ENCODE measurements at regions not wholly inside any gene's neighbourhood (a gene's known extent, or its start where the extent isn't known, plus 50 kb on each side); places are given as distances from the start of the nearest gene placed in this dataset.
"Not testable (repeated sequence)": the region's sequence is repeated elsewhere in the genome, so short reads cannot be mapped to it uniquely, and the experiment has no call there.

- no peaks in the 10 kb centered on the region for H3K79me2 ChIP-seq (ENCODE audit: control insufficient read depth, insufficient read depth, low read length, unreplicated experiment)
- H3K36me3 ChIP-seq (ENCODE audit: insufficient read depth, low read length), result no peaks in the 10 kb centered on the region
- H3K4me3 ChIP-seq (ENCODE audit: low read depth, low read length), result no peak overlapping the region
- no peak overlapping the region for H2AFZ ChIP-seq (ENCODE audit: low read length, unreplicated experiment)
- H3K27me3 ChIP-seq (ENCODE audit: insufficient read depth, low read length), result no peaks in the 10 kb centered on the region; the same call in 1 of the 2 replicates
- H3K4me1 ChIP-seq (ENCODE audit: control insufficient read depth, insufficient read depth, low read length, unreplicated experiment), result no peaks in the 10 kb centered on the region
- H3K27ac ChIP-seq (ENCODE audit: low read depth, low read length), result no peak overlapping the region
Observed at GRCh38 chr4:181108237-181108636, 1135.0 kb upstream of the TENM3 start.

- no peak overlapping the region for H3K4me3 ChIP-seq (ENCODE audit: low read depth, low read length)
- H3K36me3 ChIP-seq (ENCODE audit: insufficient read depth, low read length), result no peaks in the 10 kb centered on the region
- H3K27me3 ChIP-seq (ENCODE audit: insufficient read depth, low read length), result peaks cover 12% of the 10 kb centered on the region
- no peaks in the 10 kb centered on the region for H3K4me1 ChIP-seq (ENCODE audit: control insufficient read depth, insufficient read depth, low read length, unreplicated experiment)
- H2AFZ ChIP-seq (ENCODE audit: low read length, unreplicated experiment), result no peak overlapping the region
- H3K27ac ChIP-seq (ENCODE audit: low read depth, low read length), result no peak overlapping the region
- no peaks in the 10 kb centered on the region for H3K79me2 ChIP-seq (ENCODE audit: control insufficient read depth, insufficient read depth, low read length, unreplicated experiment)
Observed at GRCh38 chr4:181119186-181119585, 1124.0 kb upstream of the TENM3 start.

- Histone ChIP-seq H3K79me2 (ENCODE audit: control insufficient read depth, insufficient read depth, low read length, unreplicated experiment) (no peaks in the 10 kb centered on the region), H3K27ac (ENCODE audit: low read depth, low read length) (no peak overlapping the region), H3K36me3 (ENCODE audit: insufficient read depth, low read length) (no peaks in the 10 kb centered on the region), H2AFZ (ENCODE audit: low read length, unreplicated experiment) (no peak overlapping the region), H3K27me3 (ENCODE audit: insufficient read depth, low read length) (peaks cover 18% of the 10 kb centered on the region), H3K4me1 (ENCODE audit: control insufficient read depth, insufficient read depth, low read length, unreplicated experiment) (no peaks in the 10 kb centered on the region), H3K4me3 (ENCODE audit: low read depth, low read length) (no peak overlapping the region)
Observed at GRCh38 chr4:181121733-181122132, 1121.5 kb upstream of the TENM3 start.

GRCh38 chr4:181127171-181127570 is 1116.0 kb upstream of the TENM3 start:
- peaks cover 31% of the 10 kb centered on the region for H3K27me3 ChIP-seq (ENCODE audit: insufficient read depth, low read length)
- H3K4me1 ChIP-seq (ENCODE audit: control insufficient read depth, insufficient read depth, low read length, unreplicated experiment), result no peaks in the 10 kb centered on the region
- no peak overlapping the region for H2AFZ ChIP-seq (ENCODE audit: low read length, unreplicated experiment)

GRCh38 chr4:181130317-181130716 is 1112.9 kb upstream of the TENM3 start:
- not testable (repeated sequence) for H3K4me1 ChIP-seq (ENCODE audit: control insufficient read depth, insufficient read depth, low read length, unreplicated experiment); H3K4me3 ChIP-seq (ENCODE audit: low read depth, low read length); H3K36me3 ChIP-seq (ENCODE audit: insufficient read depth, low read length); H3K79me2 ChIP-seq (ENCODE audit: control insufficient read depth, insufficient read depth, low read length, unreplicated experiment); H2AFZ ChIP-seq (ENCODE audit: low read length, unreplicated experiment); H3K27ac ChIP-seq (ENCODE audit: low read depth, low read length)
- H3K27me3 ChIP-seq (ENCODE audit: insufficient read depth, low read length), result peaks cover 37% of the 10 kb centered on the region

More at GRCh38 chr4:181127171-181127570, 1116.0 kb upstream of the TENM3 start:
- Histone ChIP-seq H3K36me3 (ENCODE audit: insufficient read depth, low read length) (no peaks in the 10 kb centered on the region), H3K79me2 (ENCODE audit: control insufficient read depth, insufficient read depth, low read length, unreplicated experiment) (no peaks in the 10 kb centered on the region), H3K4me3 (ENCODE audit: low read depth, low read length) (no peak overlapping the region), H3K27ac (ENCODE audit: low read depth, low read length) (no peak overlapping the region)

- Histone ChIP-seq H3K79me2 (ENCODE audit: control insufficient read depth, insufficient read depth, low read length, unreplicated experiment) (no peaks in the 10 kb centered on the region), H3K27ac (ENCODE audit: low read depth, low read length) (no peak overlapping the region), H2AFZ (ENCODE audit: low read length, unreplicated experiment) (no peak overlapping the region), H3K27me3 (ENCODE audit: insufficient read depth, low read length) (peaks cover 37% of the 10 kb centered on the region), H3K4me3 (ENCODE audit: low read depth, low read length) (no peak overlapping the region), H3K4me1 (ENCODE audit: control insufficient read depth, insufficient read depth, low read length, unreplicated experiment) (no peaks in the 10 kb centered on the region), H3K36me3 (ENCODE audit: insufficient read depth, low read length) (no peaks in the 10 kb centered on the region)
Observed at GRCh38 chr4:181137351-181137750, 1105.9 kb upstream of the TENM3 start.

GRCh38 chr4:181138116-181138515 is 1105.1 kb upstream of the TENM3 start:
- H3K27ac ChIP-seq (ENCODE audit: low read depth, low read length), result no peak overlapping the region
- H3K36me3 ChIP-seq (ENCODE audit: insufficient read depth, low read length), result no peaks in the 10 kb centered on the region
- peaks cover 29% of the 10 kb centered on the region for H3K27me3 ChIP-seq (ENCODE audit: insufficient read depth, low read length)
- H3K4me1 ChIP-seq (ENCODE audit: control insufficient read depth, insufficient read depth, low read length, unreplicated experiment), result no peaks in the 10 kb centered on the region
- H2AFZ ChIP-seq (ENCODE audit: low read length, unreplicated experiment), result no peak overlapping the region
- H3K79me2 ChIP-seq (ENCODE audit: control insufficient read depth, insufficient read depth, low read length, unreplicated experiment), result no peaks in the 10 kb centered on the region
- no peak overlapping the region for H3K4me3 ChIP-seq (ENCODE audit: low read depth, low read length)

GRCh38 chr4:181140037-181140603 is 1103.1 kb upstream of the TENM3 start:
- Histone ChIP-seq H3K79me2 (ENCODE audit: control insufficient read depth, insufficient read depth, low read length, unreplicated experiment) (no peaks in the 10 kb centered on the region), H3K27me3 (ENCODE audit: insufficient read depth, low read length) (peaks cover 25% of the 10 kb centered on the region; the same call in 1 of the 2 replicates), H3K36me3 (ENCODE audit: insufficient read depth, low read length) (no peaks in the 10 kb centered on the region), H3K4me1 (ENCODE audit: control insufficient read depth, insufficient read depth, low read length, unreplicated experiment) (no peaks in the 10 kb centered on the region), H3K4me3 (ENCODE audit: low read depth, low read length) (no peak overlapping the region), H3K27ac (ENCODE audit: low read depth, low read length) (no peak overlapping the region), H2AFZ (ENCODE audit: low read length, unreplicated experiment) (no peak overlapping the region)

GRCh38 chr4:181143250-181143854 is 1099.8 kb upstream of the TENM3 start:
- Histone ChIP-seq H3K4me3 (ENCODE audit: low read depth, low read length) (no peak overlapping the region), H3K36me3 (ENCODE audit: insufficient read depth, low read length) (no peaks in the 10 kb centered on the region), H3K27ac (ENCODE audit: low read depth, low read length) (no peak overlapping the region), H2AFZ (ENCODE audit: low read length, unreplicated experiment) (no peak overlapping the region), H3K79me2 (ENCODE audit: control insufficient read depth, insufficient read depth, low read length, unreplicated experiment) (no peaks in the 10 kb centered on the region), H3K4me1 (ENCODE audit: control insufficient read depth, insufficient read depth, low read length, unreplicated experiment) (no peaks in the 10 kb centered on the region), H3K27me3 (ENCODE audit: insufficient read depth, low read length) (peaks cover 26% of the 10 kb centered on the region; the same call in 1 of the 2 replicates)

GRCh38 chr4:181146051-181146450 is 1097.2 kb upstream of the TENM3 start:
- no peak overlapping the region for H3K27ac ChIP-seq (ENCODE audit: low read depth, low read length)
- H3K4me1 ChIP-seq (ENCODE audit: control insufficient read depth, insufficient read depth, low read length, unreplicated experiment), result no peaks in the 10 kb centered on the region
- peaks cover 21% of the 10 kb centered on the region; the same call in 1 of the 2 replicates for H3K27me3 ChIP-seq (ENCODE audit: insufficient read depth, low read length)
- no peaks in the 10 kb centered on the region for H3K36me3 ChIP-seq (ENCODE audit: insufficient read depth, low read length)
- H2AFZ ChIP-seq (ENCODE audit: low read length, unreplicated experiment), result no peak overlapping the region
- no peak overlapping the region for H3K4me3 ChIP-seq (ENCODE audit: low read depth, low read length)
- no peaks in the 10 kb centered on the region for H3K79me2 ChIP-seq (ENCODE audit: control insufficient read depth, insufficient read depth, low read length, unreplicated experiment)

GRCh38 chr4:181147416-181147951 is 1095.7 kb upstream of the TENM3 start:
- H3K4me3 ChIP-seq (ENCODE audit: low read depth, low read length), result no peak overlapping the region
- H3K4me1 ChIP-seq (ENCODE audit: control insufficient read depth, insufficient read depth, low read length, unreplicated experiment), result no peaks in the 10 kb centered on the region
- no peak overlapping the region for H2AFZ ChIP-seq (ENCODE audit: low read length, unreplicated experiment)
- peaks cover 16% of the 10 kb centered on the region; the same call in 1 of the 2 replicates for H3K27me3 ChIP-seq (ENCODE audit: insufficient read depth, low read length)
- no peaks in the 10 kb centered on the region for H3K79me2 ChIP-seq (ENCODE audit: control insufficient read depth, insufficient read depth, low read length, unreplicated experiment)
- H3K36me3 ChIP-seq (ENCODE audit: insufficient read depth, low read length), result no peaks in the 10 kb centered on the region
- H3K27ac ChIP-seq (ENCODE audit: low read depth, low read length), result no peak overlapping the region
